ENCODE measurements at regions not wholly inside any gene's neighbourhood (a gene's known extent, or its start where the extent isn't known, plus 50 kb on each side); places are given as distances from the start of the nearest gene placed in this dataset.

- ChIA-PET POLR2A (no interaction called here), CTCF (no interaction called here)
These were observed 230.7 kb downstream of the TFAP2C start for GRCh38 chr20:56859801-56860261.

DNA sequence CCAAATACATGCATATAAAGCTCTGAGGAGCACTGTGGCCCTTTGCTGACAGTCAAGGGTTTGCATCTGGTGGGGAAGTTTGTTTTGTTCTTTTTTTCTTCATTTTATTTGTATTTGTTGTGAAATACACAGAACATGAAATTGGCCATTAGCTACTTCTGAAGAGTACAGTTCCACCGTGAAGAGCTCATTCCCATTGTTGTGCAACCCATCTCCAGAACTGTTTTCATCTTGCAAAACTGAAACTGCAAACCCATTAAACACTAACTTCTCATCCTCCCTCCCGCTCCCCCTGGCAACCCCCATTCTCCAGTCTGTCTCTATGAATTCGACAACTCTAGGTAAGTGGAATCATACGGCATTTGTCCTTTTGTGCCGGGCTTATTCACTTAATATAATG is 231.3 kb downstream of the TFAP2C start:
- ChIA-PET CTCF (no interaction called here), POLR2A (no interaction called here)

- CTCF ChIA-PET = no interaction called here
- POLR2A ChIA-PET = no interaction called here
These were observed 232.5 kb downstream of the TFAP2C start for GRCh38 chr20:56861590-56861989.

DNA sequence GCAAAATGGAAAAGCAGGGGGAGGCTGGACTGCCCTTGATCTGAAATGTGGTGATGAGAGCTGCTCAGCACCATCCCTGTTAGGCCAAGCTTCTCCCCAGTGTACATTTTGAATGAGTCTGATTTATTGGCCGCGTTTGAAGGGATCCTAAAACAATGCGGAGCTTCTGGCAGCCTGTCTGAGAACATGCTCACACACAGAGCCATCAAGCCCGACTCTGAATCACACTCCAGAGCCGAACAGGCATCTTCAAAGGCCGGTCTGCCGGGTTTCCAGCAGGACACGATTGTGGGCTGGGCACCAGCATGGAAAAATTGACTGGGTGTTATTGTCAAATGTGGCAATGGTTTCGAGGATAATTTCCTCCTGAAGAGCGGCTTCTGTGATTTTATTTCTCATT is 235.9 kb downstream of the TFAP2C start:
- CTCF ChIA-PET = no interaction called here

GRCh38 chr20:56867128-56867527 is 238.0 kb downstream of the TFAP2C start:
- CTCF ChIA-PET = no interaction called here
- POLR2A ChIA-PET = no interaction called here

More for the DNA sequence above, 235.9 kb downstream of the TFAP2C start:
- POLR2A ChIA-PET = no interaction called here

DNA sequence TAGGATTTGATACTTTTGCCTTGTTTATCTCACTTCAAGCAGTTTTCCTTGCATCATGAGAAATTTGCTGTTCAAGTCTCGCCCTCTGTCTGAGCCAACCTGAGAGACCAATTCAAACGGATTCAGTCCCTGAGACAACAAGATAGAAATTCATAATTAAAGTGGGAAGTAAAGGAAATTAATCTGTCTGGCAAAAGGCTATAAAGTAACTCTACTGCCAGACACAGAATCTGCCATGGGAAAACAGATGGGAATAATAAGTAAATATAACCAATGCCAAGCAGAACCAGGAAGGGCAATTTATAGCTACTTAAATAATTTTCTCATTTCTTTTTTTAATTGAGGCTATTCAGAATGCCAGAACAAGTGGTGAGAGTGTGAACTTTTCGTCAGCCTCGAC is 239.6 kb downstream of the TFAP2C start:
- ChIA-PET CTCF (no interaction called here), POLR2A (no interaction called here)

DNA sequence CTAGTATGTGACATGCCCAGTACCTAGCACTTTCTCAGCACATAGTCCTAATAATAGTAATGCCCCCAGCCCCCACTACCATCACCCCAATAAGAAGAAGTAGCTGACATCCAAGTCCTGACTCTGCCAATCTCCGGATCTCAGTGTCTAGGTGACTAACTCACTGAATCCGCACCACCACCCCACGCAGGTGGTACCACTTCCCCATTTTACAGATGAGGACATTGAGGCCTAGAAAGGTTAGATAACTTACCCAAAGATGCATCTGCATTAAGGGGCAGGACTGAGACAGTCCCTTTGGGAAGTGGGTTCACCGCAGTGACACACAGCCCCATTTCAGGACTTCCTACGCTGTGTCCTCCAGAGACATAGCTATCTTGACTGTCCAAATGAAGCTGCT is 241.2 kb downstream of the TFAP2C start:
- CTCF ChIA-PET = no interaction called here
- POLR2A ChIA-PET = no interaction called here

DNA sequence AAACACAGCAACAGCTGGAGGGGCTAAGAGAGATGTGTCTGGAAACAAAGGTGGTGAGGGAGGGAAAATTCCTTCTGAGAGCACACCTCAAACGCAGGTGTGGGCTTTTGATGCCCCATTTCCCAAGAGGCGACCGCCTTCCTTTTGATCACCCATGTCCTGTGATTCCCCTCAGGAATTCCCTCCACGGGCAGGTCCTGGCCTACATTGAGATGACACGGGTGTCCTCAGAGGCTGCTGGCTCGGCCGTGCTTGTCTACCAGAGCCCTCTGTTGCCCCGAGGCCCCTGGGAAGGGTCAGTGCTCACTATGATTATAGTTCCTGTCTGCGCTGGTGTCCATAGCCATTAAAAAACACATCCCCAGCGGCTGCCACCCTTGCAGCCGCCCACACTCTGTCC is 242.6 kb downstream of the TFAP2C start:
- POLR2A ChIA-PET = no interaction called here
- CTCF ChIA-PET = no interaction called here

GRCh38 chr20:56872620-56873458 is 243.7 kb downstream of the TFAP2C start:
- ChIA-PET CTCF (no interaction called here), POLR2A (no interaction called here)

- POLR2A ChIA-PET = no interaction called here
- CTCF ChIA-PET = no interaction called here
These were observed 244.7 kb downstream of the TFAP2C start for GRCh38 chr20:56873836-56874235.

DNA sequence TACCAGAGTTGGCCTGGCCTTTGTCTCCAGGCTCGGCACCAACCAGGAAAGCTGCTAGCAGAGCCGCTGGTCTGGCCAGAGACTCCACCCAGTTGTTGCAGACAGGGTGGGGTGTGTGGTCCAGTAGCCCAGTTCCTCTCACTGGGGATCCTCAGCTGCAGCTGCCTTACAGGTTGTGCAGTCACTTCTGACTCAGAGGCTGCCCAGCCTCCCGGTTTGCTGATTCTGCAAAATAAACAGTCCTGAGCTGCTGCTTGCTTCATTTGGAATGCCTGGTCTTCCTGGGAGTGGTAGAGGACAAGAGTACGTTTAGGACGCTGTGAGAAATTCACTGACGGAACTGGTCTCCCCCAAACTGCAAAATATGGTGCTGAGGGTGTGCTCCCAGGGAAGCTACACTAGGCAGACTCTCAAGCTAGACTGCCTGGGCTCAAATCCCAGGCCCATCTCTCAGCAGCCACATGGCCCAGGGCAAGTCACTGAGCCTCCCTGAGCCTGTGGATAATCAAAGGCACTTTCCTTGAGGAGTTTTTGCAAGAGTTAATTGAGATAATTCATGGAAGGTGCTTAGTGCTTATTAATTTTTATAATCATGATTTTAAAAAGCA is 246.1 kb downstream of the TFAP2C start:
- ChIA-PET CTCF (no interaction called here), POLR2A (no interaction called here)

DNA sequence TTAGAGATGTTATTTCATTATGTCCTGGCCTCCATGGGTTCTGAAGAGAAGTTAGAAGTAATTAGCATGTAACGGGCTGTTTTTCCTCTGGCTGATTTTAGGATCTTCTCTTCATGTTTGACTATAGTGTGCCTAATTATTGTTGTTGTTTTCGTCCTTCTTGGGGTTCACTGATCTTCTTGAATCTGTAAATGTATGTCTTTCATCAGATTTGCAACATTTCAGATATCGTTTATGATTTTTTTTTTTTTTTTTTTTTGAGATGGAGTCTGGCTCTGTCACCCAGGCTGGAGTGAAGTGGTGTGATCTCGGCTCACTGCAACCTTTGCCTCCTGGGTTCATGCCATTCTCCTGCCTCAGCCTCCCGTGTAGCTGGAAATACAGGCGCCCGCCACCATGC is 246.7 kb downstream of the TFAP2C start:
- CTCF ChIA-PET = no interaction called here
- POLR2A ChIA-PET = no interaction called here

DNA sequence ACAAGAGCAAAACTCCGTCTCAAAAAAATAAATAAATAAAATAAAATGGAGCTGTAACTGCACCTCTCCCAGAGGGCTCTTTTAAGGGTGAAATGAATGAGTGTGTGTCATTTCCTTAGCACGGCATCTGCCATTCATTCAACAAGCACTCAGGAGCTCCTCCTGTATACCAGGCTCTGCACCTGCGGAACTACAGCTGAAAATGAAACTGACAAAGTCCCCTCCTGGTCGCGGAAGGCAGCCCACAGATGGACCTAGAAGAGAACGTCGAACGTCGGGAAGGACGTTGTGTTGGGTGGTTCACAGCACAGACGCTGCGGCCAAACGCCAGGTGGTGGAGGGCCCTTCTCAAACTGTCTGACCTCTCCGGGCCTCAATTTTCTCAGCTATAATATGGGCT is 256.4 kb downstream of the TFAP2C start:
- ChIA-PET CTCF (no interaction called here), POLR2A (no interaction called here)

DNA sequence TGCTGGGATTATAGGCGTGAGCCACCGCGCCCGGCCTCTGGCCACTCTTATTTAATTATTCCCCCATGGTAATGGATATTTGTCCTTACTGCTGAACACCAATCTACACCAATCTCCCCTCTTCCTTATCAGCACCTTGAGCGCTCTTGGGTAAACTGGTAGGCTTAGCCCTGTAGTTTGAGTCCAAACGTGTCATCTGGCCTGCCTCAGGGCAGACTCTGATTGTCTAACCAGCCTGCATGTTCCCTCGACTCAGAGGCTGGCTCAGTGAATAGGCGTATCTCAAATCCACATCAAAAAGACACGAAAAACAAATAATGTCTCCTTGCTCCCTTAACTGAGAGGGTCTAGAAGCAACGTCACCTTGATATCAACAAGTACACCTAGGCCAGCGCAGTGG is 260.9 kb downstream of the TFAP2C start:
- POLR2A ChIA-PET = no interaction called here

DNA sequence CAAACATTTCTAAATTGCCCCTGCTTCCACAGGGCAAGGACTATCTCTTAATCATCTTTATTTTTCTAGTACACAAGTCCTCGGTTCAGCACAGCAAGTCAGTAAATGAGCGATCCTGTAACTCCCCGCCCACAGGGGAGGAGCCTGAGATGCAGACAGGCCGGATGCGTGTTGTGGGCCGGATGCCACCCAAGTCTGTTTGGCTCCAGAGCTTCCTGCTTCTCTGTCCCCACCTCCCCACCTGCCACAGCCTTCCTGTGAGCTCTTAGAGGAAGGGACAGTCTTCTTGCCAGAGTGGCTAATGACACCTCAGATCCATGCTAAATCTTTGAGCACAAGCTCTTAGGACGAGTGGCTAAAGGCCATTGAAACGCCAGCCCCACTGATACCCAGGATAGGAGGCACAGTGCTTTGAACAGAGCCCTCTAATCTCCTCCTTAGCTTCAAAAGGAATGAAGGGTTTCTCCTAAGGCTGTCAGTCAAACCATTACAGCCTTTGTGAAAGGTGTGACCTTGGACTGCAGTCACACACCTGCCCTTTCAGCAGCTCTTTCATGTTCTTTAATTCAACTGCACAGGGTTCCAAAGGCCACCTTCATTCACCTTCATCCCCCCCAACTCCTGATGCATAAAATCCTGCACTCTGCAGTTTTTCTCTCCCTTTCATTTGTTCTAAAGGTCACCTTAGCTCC is 264.3 kb downstream of the TFAP2C start:
- ChIA-PET CTCF (no interaction called here), POLR2A (no interaction called here)

More for the DNA sequence above, 260.9 kb downstream of the TFAP2C start:
- CTCF ChIA-PET = no interaction called here

DNA sequence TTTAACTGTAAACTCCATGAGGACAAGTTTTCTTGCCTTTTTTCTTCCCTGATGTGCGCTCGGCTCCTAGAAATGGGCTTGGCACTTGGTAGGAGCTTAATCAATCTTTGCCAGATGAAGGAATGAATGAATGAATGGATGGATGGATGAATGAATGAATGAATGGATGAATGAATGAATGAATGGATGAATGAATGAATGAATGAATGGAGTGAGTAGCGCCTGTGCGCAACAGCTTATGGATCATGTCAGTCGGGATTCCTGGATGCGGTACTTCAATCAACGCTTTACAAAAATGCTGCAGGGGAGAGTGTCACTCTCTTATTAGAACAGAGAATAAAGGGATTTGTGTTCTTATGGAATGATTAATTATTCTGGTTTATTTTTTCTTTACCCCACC is 267.3 kb downstream of the TFAP2C start:
- POLR2A ChIA-PET = no interaction called here
- CTCF ChIA-PET = no interaction called here

- ChIA-PET CTCF (no interaction called here), POLR2A (no interaction called here)
These were observed 268.3 kb downstream of the TFAP2C start for GRCh38 chr20:56897318-56897957.

DNA sequence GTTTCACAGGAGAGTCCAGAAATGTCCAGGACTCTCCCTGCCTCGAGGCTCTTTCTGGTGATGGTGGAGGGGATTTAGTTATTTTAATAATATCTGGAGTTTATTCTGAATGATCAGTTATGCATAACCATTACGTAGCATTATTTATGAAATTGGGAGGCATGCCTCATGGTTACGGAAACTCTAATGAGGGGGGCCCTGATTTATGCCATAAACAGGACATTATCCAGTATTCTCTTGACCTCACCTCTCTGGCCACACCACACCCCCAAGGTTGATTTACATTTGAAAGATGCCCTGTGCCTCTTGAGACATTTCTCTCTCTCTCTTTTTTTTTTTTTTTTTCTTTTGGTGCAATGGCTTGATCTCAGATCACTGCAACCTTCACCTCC is 268.8 kb downstream of the TFAP2C start:
- CTCF ChIA-PET = interaction anchor here (0.7 kb wide), 1 partner anchor 821 kb away, joined by 6 read pairs; no protein-coding TSS in a partner anchor

GRCh38 chr20:56899506-56899905 is 270.4 kb downstream of the TFAP2C start:
- CTCF ChIA-PET = no interaction called here
- POLR2A ChIA-PET = no interaction called here

More for the DNA sequence above, 268.8 kb downstream of the TFAP2C start:
- POLR2A ChIA-PET = no interaction called here

DNA sequence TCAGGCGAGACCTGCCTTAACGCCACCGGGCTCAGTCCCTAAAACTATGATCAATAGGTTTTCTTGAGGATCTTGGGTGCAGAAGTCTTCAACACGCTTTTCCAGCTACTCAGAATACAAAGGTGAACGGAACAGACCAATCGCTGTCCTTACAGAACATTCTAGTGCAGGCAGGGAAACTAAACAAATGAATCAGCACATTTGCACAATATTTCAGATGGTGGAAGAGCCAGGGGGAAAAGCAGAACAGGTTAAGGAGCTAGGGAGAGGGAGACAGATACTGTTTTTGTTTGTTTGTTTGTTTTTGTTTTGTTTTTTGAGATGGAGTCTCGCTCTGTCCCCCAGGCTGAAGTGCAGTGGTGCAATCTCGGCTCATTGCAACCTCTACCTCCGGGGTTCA is 271.1 kb downstream of the TFAP2C start:
- ChIA-PET CTCF (no interaction called here), POLR2A (no interaction called here)

DNA sequence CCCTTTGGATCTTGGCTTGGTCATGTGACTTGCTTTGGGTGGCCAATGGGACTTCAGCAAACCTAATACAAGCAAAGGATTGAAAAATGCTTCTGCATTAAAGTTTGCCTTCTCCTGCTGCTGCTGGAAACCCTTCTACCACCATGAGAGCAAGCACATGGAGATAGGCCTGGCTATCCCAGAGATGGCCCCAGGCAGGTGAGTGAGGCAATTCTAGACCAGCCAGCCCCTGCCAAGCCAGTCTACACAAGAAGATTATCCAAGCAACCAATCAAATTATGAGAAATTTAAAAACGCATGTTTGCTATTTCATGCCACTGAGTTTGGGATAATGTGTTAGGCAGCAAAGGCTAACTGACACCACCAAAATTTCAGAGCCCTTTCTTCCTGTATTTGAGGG is 274.3 kb downstream of the TFAP2C start:
- ChIA-PET POLR2A (no interaction called here), CTCF (no interaction called here)
